Prostate gland (tissue), 2 donors: ENCODE measurements at regions not wholly inside any gene's neighbourhood (a gene's known extent, or its start where the extent isn't known, plus 50 kb on each side); places are given as distances from the start of the nearest gene placed in this dataset.

Source experiments
- DNase-seq: peaks from one replicate; pipeline ENCODE4 v3.0.0-alpha.2; 2019; ENCODE audit warnings: low spot score
- H3K27ac ChIP-seq, 2 donors: fragments of 200-600 bp; sonication (generic); 2 replicates each; pipeline ENCODE4 v1.5.1; 2017 to 2019
- H3K27me3 ChIP-seq: fragments of 200-600 bp; sonication (generic); replicated peaks from 2 replicates; pipeline ENCODE4 v1.5.1; 2019; ENCODE audit not compliant: insufficient read depth
- H3K36me3 ChIP-seq, 2 donors: fragments of 200-600 bp; sonication (generic); 1 replicate in 1 of 2; 2 replicates in 1 of 2; pipeline versions ENCODE4 v1.5.1 to v1.8.1; 2017 to 2019
- H3K4me1 ChIP-seq: fragments of 200-600 bp; sonication (generic); replicated peaks from 2 replicates; pipeline ENCODE4 v1.5.1; 2019
- H3K4me3 ChIP-seq, 2 donors: fragments of 200-600 bp; sonication (generic); 2 replicates each; pipeline ENCODE4 v1.5.1; 2017 to 2019
- H3K9me3 ChIP-seq: fragments of 200-600 bp; sonication (generic); 2 replicates; pipeline ENCODE4 v1.5.1; 2017
- CTCF ChIP-seq, 4 experiments: fragments of 200-600 bp in 2 of 4; fragments of 450-650 bp in 2 of 4; sonication (generic) in 2 of 4; IDR thresholded peaks; 1 replicate in 3 of 4; 2 replicates in 1 of 4; pipeline ENCODE4 v1.5.1; 2016 to 2019; ENCODE audit warnings: antibody characterized with exemption in 4 of 4, mild to moderate bottlenecking in 2 of 4, moderate library complexity in 2 of 4
- POLR2A ChIP-seq: fragments of 450-650 bp; IDR thresholded peaks from one replicate; pipeline ENCODE4 v1.6.1; 2016; ENCODE audit warnings: antibody characterized with exemption, mild to moderate bottlenecking
- POLR2AphosphoS5 ChIP-seq: sonication (generic); formaldehyde crosslinking; IDR thresholded peaks from one replicate; pipeline ENCODE4 v1.6.1; 2017; ENCODE audit warnings: antibody characterized with exemption
- WGBS: methylation state at CpG from one replicate; pipeline ENCODE4 v1.1.5; 2018; 5-methylcytosine and 5-hydroxymethylcytosine counted together
- intact Hi-C: fragments of 100-400 bp; cut with DNase I; formaldehyde crosslinking; loops from one replicate; pipeline ENCODE4 v1.14.2; 2022

DNA sequence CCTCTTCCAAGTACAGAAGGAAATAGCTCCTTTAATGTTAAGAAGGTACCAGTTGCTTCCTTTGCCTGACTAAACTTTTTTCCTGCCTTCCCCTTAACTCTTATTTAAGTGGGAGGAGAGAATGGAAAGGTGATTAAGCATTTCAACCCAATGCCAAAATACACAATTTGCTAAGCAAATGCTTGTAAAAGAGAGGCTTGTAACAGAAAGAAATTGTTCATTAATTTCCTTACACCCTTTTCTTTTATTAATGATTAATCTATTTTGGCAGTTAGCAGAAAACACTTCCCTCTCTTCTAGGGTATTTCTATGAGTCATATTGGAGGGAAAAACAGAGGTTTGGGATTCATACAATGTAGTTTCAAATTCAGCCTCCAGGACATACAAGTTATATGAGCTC is 427.6 kb upstream of the FAT3 start:
- Histone ChIP-seq H3K27ac (no peak overlapping the region), H3K27me3 (no peaks in the 10 kb centered on the region), H3K9me3 (no peaks in the 10 kb centered on the region), H3K4me1 (no peaks in the 10 kb centered on the region), H3K4me3 (no peak overlapping the region), H3K36me3 (no peaks in the 10 kb centered on the region)
- intact Hi-C loops = no loop called here
- no peak for TF ChIP-seq CTCF (IDR thresholded peaks at IDR 0.05)
- no peak for TF ChIP-seq POLR2AphosphoS5
- TF ChIP-seq POLR2A = no peak
- no peak for DNase-seq

GRCh38 chr11:91795139-91795887 is 429.3 kb upstream of the FAT3 start:
- TF ChIP-seq POLR2A (no peak), CTCF (IDR thresholded peaks at IDR 0.05) (no peak), POLR2AphosphoS5 (no peak)
- Histone ChIP-seq H3K4me3 (no peak overlapping the region), H3K36me3 (no peaks in the 10 kb centered on the region), H3K4me1 (no peaks in the 10 kb centered on the region), H3K9me3 (no peaks in the 10 kb centered on the region), H3K27me3 (no peaks in the 10 kb centered on the region), H3K27ac (no peak overlapping the region)
- 31% methylated on average over 2 of the region's 2 CpGs for WGBS
- no peak for DNase-seq
- intact Hi-C loops = no loop called here

DNA sequence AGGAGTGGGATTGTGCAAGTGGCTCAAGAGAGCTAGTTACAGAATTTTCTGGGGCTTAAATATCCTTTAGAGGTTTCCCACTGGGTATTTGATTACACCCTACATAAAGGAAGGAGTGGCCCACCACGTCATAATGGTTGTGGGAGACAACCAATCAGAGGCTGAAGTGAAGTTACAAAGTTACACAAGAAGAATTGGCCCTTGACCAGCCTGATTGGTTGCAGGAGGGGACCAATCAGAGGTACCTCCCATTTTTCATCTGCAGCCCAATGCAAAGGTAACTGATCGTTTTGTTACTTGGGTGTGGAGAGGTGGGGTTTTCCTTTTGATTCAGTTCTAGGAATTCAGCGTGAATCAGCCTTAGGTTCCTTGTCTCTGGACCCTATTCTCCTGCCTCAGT is 430.5 kb upstream of the FAT3 start:
- Histone ChIP-seq H3K27ac (no peak overlapping the region), H3K36me3 (no peaks in the 10 kb centered on the region), H3K4me1 (no peaks in the 10 kb centered on the region), H3K27me3 (no peaks in the 10 kb centered on the region), H3K9me3 (no peaks in the 10 kb centered on the region), H3K4me3 (no peak overlapping the region)
- TF ChIP-seq CTCF (IDR thresholded peaks at IDR 0.05) (no peak), POLR2AphosphoS5 (no peak), POLR2A (no peak)
- intact Hi-C loops = no loop called here
- DNase-seq = no peak
- WGBS = 77% methylated on average over 3 of the region's 3 CpGs

DNA sequence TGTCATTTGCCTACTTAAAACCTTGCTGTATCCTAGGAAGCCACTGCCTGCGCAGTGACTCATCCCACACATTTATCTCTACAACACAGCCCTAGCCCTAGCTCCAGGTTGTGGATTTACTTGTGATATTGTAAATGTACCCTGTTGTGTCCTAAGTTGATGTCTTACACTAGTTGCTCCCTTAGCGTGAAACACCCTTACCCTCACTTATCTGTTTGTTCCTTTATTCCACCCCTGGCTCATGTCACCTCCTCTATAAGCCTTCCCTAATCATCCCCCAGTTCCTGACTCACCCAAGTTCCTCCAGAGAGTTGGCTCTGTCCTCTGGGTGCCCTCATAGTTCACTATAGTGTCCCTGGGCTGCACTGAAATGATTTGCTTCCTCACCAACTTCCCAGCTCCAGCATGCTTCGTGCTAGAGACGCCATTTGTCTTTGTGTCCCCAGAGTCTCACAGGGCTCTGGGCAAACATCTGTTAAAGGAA is 431.8 kb upstream of the FAT3 start:
- 93% methylated on average over 4 of the region's 4 CpGs for WGBS
- Histone ChIP-seq H3K27ac (no peak overlapping the region), H3K4me3 (no peak overlapping the region), H3K4me1 (no peaks in the 10 kb centered on the region), H3K27me3 (no peaks in the 10 kb centered on the region), H3K36me3 (no peaks in the 10 kb centered on the region), H3K9me3 (no peaks in the 10 kb centered on the region)
- DNase-seq = no peak
- intact Hi-C loops = no loop called here
- TF ChIP-seq CTCF (IDR thresholded peaks at IDR 0.05) = no peak
- TF ChIP-seq POLR2A = no peak
- TF ChIP-seq POLR2AphosphoS5 = no peak

- Histone ChIP-seq H3K27me3 (no peaks in the 10 kb centered on the region), H3K27ac (no peak overlapping the region), H3K4me1 (no peaks in the 10 kb centered on the region), H3K9me3 (no peaks in the 10 kb centered on the region), H3K36me3 (no peaks in the 10 kb centered on the region), H3K4me3 (no peak overlapping the region)
- DNase-seq = no peak
- 85% methylated on average over 3 of the region's 3 CpGs for WGBS
- intact Hi-C loops = no loop called here
- TF ChIP-seq CTCF (IDR thresholded peaks at IDR 0.05) (no peak), POLR2A (no peak), POLR2AphosphoS5 (no peak)
These were observed 433.5 kb upstream of the FAT3 start for GRCh38 chr11:91791171-91791468.
